ENCODE measurements at regions not wholly inside any gene's neighbourhood (a gene's known extent, or its start where the extent isn't known, plus 50 kb on each side); places are given as distances from the start of the nearest gene placed in this dataset.

DNA sequence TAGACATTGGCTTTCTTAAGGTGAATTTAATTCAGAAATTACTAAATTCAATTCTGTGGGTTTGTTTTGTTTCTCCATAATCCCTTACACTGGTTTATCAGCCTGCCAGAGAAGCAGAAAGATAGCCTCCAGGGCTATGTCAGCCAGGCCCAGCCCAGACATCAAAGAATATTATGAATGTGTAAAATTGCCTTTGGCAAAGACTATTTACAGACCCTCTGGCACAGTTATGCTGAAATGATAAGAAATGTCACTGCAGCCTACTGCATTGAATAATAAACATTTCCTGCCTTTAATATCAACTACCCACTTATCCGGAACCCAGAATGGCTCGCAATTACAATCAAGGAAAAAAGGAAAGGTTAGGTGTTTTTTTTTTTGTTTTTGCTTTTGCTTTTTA is 562.5 kb upstream of the LRRC4C start:
- Mint-ChIP-seq H3K4me3 (ENCODE audit: unreplicated experiment) (no peak overlapping the region), H3K27ac (ENCODE audit: unreplicated experiment) (no peak overlapping the region), H3K27me3 (ENCODE audit: unreplicated experiment) (no peaks in the 10 kb centered on the region), H3K4me1 (ENCODE audit: unreplicated experiment) (no peaks in the 10 kb centered on the region), H3K9me3 (ENCODE audit: unreplicated experiment) (no peaks in the 10 kb centered on the region), H3K36me3 (ENCODE audit: low read depth, unreplicated experiment) (no peaks in the 10 kb centered on the region)
- DNase-seq (ENCODE audit: low spot score) = no peak
- TF ChIP-seq, protein P1, sequence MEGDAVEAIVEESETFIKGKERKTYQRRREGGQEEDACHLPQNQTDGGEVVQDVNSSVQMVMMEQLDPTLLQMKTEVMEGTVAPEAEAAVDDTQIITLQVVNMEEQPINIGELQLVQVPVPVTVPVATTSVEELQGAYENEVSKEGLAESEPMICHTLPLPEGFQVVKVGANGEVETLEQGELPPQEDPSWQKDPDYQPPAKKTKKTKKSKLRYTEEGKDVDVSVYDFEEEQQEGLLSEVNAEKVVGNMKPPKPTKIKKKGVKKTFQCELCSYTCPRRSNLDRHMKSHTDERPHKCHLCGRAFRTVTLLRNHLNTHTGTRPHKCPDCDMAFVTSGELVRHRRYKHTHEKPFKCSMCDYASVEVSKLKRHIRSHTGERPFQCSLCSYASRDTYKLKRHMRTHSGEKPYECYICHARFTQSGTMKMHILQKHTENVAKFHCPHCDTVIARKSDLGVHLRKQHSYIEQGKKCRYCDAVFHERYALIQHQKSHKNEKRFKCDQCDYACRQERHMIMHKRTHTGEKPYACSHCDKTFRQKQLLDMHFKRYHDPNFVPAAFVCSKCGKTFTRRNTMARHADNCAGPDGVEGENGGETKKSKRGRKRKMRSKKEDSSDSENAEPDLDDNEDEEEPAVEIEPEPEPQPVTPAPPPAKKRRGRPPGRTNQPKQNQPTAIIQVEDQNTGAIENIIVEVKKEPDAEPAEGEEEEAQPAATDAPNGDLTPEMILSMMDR (IDR thresholded peaks at IDR 0.05; ENCODE audit: unreplicated experiment) = no peak

DNA sequence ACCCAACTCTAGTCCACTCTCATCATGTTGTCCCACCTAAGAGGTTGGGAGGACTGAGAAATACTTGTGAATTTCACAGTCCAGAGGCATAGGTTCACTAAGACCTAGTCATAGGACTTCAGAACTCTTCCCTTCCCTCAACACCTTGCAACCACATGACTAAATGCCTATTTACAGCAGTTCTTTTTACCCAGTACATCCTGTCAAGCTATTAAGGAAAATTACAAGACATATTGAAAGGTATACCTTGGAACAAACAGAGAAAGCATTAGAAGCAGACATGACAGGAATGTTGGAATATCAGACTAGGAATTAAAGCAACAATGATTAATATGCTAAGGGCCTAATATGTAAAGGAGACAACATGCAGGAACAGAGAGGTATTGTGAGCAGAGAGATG is 563.8 kb upstream of the LRRC4C start:
- Mint-ChIP-seq H3K4me3 (ENCODE audit: unreplicated experiment) (no peak overlapping the region), H3K9me3 (ENCODE audit: unreplicated experiment) (peaks cover 6% of the 10 kb centered on the region), H3K4me1 (ENCODE audit: unreplicated experiment) (no peaks in the 10 kb centered on the region), H3K27ac (ENCODE audit: unreplicated experiment) (no peak overlapping the region), H3K27me3 (ENCODE audit: unreplicated experiment) (no peaks in the 10 kb centered on the region), H3K36me3 (ENCODE audit: low read depth, unreplicated experiment) (no peaks in the 10 kb centered on the region)
- DNase-seq (ENCODE audit: low spot score) = no peak
- TF ChIP-seq, protein P1 (IDR thresholded peaks at IDR 0.05; ENCODE audit: unreplicated experiment) = no peak

DNA sequence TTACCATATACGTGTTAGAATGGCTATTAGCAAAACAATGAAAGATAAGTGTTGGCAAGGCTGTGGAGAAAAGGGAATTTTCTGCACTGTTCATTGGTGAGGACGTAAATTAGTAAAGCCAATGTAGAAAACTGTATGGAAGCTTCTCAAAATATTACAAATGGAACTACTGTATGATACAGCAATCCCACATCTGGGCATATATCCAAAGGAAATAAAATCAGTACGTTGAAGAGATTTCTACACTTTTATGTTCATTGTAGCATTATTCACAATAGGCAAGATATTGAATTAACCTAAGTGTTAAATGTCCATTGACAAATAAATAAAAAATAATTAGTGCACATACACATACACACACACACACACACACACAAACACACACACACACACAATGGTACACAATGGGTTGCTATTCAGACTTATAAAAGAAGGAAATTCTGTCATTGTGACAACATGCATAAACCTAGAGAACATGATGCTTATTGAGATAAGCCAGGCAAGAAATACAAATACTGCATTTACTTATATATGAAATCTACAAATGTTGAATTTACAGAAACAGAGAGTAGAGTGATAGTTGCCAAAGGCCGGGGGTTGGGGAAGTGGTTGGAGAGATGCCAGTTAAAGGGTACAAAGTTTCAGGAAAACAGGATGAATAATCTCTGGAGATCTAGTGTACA is 565.8 kb upstream of the LRRC4C start:
- Mint-ChIP-seq H3K4me3 (ENCODE audit: unreplicated experiment) (no peak overlapping the region), H3K4me1 (ENCODE audit: unreplicated experiment) (no peaks in the 10 kb centered on the region), H3K27ac (ENCODE audit: unreplicated experiment) (no peak overlapping the region), H3K27me3 (ENCODE audit: unreplicated experiment) (no peaks in the 10 kb centered on the region), H3K9me3 (ENCODE audit: unreplicated experiment) (peaks cover 6% of the 10 kb centered on the region), H3K36me3 (ENCODE audit: low read depth, unreplicated experiment) (no peaks in the 10 kb centered on the region)
- TF ChIP-seq, protein P1 (IDR thresholded peaks at IDR 0.05; ENCODE audit: unreplicated experiment) = no peak
- DNase-seq (ENCODE audit: low spot score) = no peak

DNA sequence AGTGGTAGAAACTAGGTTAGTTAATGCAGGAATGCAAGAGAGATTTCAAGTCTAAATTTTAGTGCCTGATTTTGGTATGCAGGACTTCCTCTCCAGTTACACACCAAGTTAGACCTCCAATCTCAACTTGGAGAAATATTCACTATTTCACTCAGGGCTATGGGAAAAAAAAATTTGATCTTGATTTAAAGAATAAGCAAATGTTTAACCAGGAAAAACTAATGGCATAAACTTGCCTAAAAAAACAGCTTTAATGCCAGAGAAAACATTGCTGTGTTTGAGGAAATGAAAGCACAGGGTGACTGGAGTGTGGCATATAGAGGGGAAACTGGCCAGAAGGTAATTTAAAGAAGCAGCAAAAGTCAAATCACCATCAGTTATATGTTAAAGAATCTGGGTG is 575.4 kb upstream of the LRRC4C start:
- no peaks in the 10 kb centered on the region for H3K36me3 Mint-ChIP-seq (ENCODE audit: low read depth, unreplicated experiment)
- no peak overlapping the region for H3K4me3 Mint-ChIP-seq (ENCODE audit: unreplicated experiment)
- H3K27me3 Mint-ChIP-seq (ENCODE audit: unreplicated experiment) = peaks cover 4% of the 10 kb centered on the region
- no peak overlapping the region for H3K27ac Mint-ChIP-seq (ENCODE audit: unreplicated experiment)
- no peaks in the 10 kb centered on the region for H3K4me1 Mint-ChIP-seq (ENCODE audit: unreplicated experiment)
- no peak for DNase-seq (ENCODE audit: low spot score)
- no peaks in the 10 kb centered on the region for H3K9me3 Mint-ChIP-seq (ENCODE audit: unreplicated experiment)
- TF ChIP-seq, protein P1 (IDR thresholded peaks at IDR 0.05; ENCODE audit: unreplicated experiment) = no peak

DNA sequence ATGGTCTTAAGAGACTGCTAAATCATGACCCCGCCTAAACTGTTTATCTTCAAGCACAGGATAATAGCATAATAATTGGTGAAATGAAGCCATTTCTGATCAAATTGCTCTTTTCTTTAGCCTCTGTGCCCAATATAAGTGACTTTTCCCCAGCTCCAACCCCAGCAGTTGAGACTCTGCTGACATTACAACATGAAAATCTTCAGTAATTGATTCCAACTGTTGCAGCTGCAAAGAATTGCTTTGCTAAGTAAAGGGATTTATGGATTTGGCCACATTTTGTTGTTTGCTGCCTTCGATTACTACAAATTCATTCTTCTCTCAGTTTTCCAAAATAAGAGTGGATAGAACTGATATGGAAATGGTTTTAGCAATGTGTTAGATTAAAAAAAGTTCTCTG is 576.7 kb upstream of the LRRC4C start:
- no peak for DNase-seq (ENCODE audit: low spot score)
- Mint-ChIP-seq H3K4me3 (ENCODE audit: unreplicated experiment) (no peak overlapping the region), H3K4me1 (ENCODE audit: unreplicated experiment) (no peaks in the 10 kb centered on the region), H3K27ac (ENCODE audit: unreplicated experiment) (no peak overlapping the region), H3K27me3 (ENCODE audit: unreplicated experiment) (peaks cover 4% of the 10 kb centered on the region), H3K36me3 (ENCODE audit: low read depth, unreplicated experiment) (no peaks in the 10 kb centered on the region), H3K9me3 (ENCODE audit: unreplicated experiment) (no peaks in the 10 kb centered on the region)
- TF ChIP-seq, protein P1 (IDR thresholded peaks at IDR 0.05; ENCODE audit: unreplicated experiment) = no peak
